HG02973 (cell line): ENCODE measurements at regions not wholly inside any gene's neighbourhood (a gene's known extent, or its start where the extent isn't known, plus 50 kb on each side); places are given as distances from the start of the nearest gene placed in this dataset.
"Not testable (repeated sequence)": the region's sequence is repeated elsewhere in the genome, so short reads cannot be mapped to it uniquely, and the experiment has no call there.

Source experiments
- ATAC-seq: cut with Tn5 transposase; IDR thresholded peaks from one replicate; pipeline ENCODE4 v1.9.1; 2021; ENCODE audit warnings: moderate library complexity; ENCODE audit not compliant: unreplicated experiment

DNA sequence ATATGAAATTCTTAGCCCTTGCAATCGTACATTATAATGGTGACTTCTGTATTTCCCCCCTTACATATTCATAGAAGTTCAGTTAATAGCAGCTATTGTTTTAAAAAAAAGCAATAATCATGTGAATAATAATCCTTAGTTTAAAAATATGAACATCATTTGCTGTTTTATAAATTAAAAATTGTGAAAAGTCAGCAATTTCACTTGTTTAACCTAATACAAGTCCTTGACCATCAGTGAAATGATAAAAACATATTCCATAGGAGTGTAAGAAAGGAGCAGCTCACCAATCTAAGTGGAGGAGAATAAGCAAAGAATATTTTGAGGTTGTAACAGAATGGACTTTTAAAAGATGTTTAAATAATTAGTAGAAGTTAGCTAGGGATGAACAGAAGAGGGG lies 650.2 kb downstream of the SUCLG1 start:
- no peak for ATAC-seq

DNA sequence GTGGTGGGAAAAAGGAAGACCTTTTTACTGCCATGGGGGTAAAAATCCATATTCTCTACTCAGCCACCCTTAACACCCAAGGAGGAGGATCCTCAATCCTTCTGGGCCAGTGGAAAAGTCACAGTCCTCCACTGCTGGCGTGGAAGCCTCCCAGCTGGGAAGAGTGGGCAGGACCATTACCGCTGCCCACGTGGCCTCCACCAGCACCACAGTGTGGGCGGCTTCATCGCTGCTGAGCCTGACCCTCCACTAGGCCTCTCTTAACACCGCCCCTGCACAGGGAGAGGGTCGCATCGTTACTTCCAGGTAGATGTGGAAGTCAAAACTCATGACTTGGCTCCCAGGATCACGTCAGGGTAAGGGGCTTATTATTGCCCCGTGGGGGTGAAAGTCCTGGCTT lies 656.5 kb downstream of the SUCLG1 start:
- ATAC-seq: no peak

DNA sequence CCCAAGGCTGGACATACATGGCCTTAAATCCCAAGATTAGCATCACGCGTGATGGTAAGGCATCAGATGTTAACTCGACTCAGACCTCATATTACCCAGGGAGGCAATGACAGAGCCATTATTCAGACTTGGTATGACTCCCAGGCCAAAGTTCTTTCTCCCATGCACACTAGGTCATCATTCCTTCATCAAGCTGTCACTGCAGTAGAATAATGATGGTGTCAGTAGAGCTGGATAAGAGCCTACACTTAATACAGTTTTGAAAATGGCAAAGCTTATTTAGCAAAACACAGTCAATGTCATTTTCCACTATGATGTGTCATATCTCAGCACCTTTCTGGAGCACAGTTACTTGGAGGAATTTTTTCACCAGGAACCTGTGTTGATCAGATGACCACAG lies 663.3 kb downstream of the SUCLG1 start:
- ATAC-seq: no peak

DNA sequence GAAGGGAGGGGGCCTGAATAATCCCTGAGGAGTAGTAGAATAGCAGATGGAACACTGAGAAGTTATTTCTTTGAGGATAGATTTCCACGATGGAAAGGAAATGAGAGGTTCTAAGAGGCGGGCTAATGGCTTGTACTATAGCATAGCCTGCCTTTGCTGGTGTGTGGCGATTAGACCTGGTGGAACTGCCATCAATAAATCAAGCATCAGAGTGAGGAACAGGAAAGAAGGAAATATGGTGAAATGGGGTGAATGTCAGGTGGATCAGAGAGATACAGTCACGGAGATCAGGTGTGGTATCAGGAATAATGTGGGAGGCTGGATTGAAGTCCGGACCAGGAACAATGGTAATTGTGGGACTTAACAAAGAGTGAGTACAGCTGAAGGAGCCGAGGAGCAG lies 668.6 kb downstream of the SUCLG1 start:
- ATAC-seq: not testable (repeated sequence)

DNA sequence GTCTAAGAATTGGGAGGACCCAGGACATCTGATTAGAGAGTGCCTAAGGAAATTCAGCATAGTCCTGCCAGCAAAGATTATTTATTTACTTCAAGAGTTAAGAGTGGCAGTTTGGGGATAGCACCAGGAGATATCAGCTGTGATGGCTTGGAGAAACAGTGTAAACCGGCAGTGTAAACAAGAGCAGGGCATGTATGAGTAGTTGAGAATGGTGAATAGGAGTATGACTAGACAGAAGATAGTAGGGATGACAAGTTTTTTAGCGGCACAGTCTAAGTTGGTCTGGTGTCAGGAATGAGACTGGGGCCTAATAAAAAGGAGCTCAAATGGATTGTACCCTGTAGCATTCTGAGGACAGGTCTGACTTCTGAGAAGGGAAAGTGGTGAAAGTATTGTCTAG lies 669.4 kb downstream of the SUCLG1 start:
- not testable (repeated sequence) for ATAC-seq

DNA sequence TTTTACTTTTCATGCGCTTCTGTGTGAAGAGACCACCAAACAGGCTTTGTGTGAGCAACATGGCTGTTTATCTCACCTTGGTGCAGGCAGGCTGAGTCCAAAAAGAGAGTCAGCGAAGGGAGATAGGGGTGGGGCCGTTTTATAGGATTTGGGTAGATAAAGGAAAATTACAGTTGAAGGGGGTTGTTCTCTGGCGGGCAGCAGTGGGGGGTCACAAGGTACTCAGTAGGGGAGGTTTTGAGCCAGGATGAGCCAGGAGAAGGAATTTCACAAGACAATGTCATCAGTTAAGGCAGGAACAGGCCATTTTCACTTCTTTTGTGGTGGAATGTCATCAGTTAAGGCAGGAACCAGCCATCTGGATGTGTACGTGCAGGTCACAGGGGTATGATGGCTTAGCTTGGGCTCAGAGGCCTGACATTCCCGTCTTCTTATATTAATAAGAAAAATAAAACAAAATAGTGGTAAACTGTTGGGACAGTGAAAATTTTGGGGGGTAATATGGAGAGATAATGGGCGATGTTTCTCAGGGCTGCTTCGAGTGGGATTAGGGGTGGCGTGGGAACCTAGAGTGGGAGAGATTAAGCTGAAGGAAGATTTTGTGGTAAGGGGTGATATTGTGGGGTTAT lies 670.0 kb downstream of the SUCLG1 start:
- not testable (repeated sequence) for ATAC-seq

DNA sequence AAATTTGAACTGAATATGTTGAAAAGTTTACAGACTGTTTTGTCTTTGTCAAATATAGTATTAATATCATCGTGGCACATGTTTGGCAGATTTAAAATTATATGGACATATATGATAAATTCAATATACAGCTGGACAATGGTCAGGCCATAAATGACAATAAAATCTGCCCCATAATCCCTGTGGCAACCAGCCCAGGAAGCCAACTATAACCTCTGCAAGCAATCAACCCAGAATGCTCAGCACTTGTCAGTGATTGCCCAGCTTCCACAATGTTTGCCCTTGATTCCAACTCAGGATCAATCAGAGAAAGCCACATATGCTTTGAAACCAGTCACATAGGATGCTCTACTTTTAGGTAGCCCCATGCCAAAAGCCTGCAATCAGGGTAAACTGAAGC lies 671.9 kb downstream of the SUCLG1 start:
- no peak for ATAC-seq

DNA sequence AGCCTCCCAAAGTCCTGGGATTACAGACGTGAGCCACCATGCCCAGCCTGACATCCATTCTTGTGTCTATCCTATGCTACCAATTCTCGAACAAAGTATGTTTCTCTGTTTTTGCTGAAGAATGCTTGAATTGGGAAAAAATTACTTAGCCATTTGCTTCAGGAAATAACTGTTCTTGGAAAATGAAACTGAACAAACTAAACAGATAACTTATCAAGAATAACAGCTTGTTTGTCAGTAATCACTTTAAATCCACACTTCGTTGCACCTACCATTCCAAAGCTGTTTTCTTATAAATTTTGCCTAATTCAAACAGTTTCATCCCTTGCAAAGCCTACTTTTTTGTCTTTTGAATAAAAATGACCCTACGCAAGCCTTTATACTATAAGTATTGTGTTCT lies 672.9 kb downstream of the SUCLG1 start:
- ATAC-seq: no peak

DNA sequence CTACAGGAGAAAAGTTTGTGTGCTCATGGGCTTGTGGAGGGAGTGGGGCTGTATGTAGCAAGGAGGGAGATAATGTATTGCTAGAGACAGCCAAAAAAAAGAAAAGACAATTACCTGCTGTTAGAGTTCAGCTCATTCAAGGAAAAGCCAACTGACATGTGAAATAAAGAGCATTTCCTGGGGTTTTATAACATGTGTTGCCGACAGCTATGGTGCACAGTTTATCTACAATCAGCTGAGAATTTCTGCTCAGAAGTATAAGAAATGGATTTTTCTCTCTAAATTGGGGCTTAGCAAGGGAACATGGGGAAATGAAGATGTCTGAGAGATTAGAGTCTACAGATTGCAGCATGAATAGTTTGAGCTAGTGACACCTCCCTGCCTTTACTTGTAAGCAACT lies 674.1 kb downstream of the SUCLG1 start:
- ATAC-seq: no peak

DNA sequence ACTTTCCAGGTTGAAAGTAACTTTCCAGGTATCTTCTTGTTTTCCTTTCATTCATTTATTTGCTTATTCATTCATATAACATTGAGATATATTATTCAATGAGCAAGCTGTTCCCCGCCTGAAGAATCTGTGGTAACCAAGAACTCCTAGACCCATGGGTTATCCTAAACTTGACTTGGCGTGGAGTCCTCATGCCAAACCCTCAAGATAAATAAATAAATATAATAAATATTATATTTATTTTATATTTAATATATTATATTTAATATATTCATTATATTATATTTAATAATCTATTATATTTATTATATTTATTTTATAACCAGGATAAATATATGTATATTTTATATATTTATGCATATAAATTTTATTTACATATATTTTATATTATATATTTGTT lies 674.8 kb downstream of the SUCLG1 start:
- ATAC-seq: no peak

DNA sequence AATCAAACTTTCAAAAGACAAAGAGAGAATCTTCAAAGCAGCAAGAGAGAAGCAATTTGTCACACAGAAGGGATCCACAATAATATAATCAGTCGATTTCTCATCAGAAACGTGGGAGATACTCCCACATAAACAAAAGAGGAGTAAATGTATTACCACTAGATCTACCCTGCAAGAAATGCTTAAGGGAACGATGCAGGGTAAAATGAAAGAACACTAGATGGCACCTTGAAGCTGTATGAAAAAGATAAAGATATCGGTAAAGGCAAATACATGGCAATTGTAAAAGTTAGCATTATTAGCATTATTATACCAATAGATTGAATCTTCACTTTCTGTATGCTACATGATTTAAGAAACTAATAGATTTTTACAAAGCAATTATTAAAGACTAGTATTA lies 677.0 kb downstream of the SUCLG1 start:
- ATAC-seq: no peak

DNA sequence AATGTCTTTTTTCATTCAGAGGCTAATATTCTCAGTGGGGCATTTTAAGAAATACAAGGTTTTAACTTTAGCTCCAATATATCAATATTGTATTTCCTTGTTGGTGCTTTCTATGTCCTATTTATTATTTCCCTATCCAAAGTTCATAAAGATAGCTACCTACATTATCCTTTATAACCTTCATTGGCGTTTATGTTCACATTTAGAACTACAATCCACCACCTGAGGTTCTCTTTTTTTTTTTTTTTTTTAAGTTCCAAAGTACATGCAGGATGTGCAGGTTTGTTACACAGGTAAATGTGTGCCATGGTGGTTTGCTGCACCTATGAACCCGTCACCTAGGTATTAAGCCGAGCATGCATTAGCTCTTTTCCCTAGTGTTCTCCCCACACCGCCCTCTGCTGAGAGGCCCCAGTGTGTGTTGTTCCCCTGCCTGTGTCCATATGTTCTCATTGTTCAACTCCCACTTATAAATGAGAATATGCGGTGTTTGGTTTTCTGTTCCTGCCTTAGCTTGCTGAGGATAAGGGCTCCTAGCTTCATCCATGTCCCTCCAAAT lies 694.6 kb downstream of the SUCLG1 start:
- no peak for ATAC-seq

DNA sequence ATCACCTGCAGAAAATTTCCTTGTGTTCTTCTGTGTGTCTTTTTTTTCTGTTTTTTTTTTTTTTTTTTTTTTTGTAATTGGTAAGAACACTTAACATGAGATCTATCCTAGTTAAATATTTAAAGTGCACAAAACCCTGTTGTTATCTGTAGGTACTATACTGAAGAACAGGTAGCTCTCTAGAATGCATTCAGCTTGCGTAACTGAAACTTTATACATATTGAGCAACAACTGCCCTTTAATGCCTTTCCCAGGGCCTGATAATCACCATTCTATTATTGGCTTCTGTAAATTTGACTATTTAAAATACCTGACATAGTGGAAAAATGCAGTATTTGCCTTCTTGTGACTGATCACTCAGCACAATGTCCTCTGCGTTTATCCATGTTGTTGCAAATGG lies 701.8 kb downstream of the SUCLG1 start:
- ATAC-seq: no peak

DNA sequence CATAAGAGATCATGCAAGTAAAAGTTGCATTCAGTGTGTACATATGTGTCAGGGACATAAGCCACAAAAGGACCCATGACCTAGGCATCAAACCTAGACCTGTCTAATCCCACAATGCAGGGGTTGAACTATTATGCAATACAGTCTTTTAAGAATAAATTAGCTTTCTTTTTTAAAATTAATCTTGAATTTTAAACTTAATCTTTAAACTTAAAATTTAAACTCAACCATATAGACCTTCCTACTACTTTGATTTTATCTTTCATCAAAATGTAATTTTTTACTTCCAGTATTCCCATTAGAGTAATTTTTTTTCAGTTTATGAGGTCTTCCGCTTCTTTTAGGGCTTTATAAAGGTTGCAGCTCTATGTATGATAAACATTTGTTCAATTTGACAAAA lies 702.9 kb downstream of the SUCLG1 start:
- ATAC-seq: no peak

DNA sequence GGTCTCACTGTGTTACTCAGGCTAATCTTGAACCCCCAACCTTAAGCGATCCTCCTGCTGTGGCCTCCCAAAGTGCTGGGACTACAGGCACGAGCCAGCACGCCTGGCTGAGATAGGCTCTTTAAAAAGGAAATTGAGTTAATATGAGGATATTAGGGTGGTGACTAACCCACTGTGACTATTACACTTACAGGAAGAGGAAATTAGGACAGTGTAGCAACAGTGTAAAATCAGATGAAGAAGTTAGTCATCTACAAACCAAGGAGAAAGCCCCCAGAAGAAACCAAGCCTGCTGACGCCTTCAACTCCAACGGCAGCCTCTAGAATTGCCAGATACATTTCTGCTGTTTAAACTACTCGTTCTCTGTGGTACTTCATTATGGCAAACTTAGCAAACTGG lies 711.9 kb downstream of the SUCLG1 start:
- no peak for ATAC-seq

DNA sequence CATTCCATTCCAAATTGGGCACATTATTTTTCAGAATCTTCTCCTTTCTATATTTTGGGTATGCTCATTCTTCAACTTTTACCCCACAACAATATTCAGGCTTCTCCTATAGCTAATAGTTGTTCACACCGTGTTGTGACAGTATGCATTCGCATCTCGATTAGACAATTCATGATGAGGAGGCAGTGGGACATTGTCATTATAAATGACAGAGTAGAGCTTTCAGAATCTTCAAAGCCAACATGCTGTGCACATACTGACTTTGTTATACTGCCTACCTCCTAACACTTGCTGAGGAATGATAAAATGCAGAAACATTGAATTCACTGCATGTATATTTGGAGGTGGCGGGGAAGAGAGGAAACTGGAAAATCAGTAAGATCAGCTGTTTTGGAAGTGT lies 714.2 kb downstream of the SUCLG1 start:
- ATAC-seq: no peak

DNA sequence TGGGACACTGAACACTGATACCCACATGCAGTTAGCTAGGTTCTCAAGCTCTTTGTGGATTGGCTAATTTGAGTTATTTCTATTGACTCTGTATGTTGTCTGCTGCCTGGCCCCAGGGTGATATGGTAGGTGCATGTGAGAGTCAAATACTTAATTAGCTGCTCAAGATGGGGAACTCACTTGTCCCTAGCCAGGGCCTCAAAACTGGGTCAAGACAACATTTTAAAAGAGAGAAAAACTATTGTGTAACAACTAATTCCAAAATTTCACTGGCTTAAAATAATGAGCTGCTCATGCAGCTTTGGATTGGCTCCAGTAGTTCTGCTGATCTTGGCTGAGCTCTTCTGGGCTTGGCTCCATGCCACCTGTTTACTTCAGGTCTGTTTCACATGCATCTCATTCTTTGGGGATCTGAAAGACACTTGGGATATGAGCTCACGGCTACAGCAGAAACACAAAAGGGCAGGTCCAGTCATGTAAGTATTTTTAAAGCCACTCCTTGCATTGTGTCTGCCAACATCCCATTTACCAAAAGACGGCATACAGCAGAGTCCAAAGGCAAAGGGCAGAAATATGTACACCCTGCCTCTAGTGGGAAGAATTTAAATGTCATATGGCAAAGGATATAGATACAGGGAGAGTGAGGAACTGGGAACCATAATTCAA lies 716.8 kb downstream of the SUCLG1 start:
- ATAC-seq: no peak

DNA sequence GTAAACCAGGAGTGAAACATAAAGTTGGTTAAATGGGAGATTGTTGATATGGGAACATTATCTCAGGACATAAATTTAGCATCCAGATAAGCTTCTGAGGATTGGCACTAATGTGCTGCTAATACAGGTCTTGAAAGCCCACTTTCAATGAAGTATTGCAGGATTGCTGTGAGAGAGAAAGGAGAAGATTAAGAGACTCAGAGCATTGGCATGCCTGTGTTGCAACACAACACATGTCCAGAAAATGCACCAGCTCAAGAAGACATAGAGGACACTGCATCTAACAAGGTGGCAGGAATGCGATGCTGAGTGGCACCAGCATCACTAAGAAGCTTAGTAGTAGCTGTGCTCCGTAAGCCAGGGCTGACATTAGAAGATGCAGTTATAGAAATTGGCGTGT lies 728.9 kb downstream of the SUCLG1 start:
- ATAC-seq: no peak

DNA sequence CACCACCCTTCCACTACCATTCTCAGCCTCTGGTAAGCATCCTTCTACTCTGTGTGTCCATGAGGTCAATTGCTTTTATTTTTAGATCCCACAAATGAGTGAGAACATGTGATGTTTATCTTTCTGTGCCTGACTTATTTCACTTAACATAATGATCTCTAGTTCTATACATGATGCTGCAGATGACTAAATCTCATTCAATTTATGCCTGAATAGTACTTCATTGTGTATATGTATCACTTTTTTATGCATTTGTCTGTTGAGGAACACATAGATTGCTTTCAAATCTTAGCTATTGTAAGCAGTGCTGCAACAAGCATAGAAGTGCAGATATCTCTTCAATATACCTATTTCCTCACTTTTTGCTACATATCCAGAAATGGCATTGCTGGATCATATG lies 733.3 kb downstream of the SUCLG1 start:
- no peak for ATAC-seq

DNA sequence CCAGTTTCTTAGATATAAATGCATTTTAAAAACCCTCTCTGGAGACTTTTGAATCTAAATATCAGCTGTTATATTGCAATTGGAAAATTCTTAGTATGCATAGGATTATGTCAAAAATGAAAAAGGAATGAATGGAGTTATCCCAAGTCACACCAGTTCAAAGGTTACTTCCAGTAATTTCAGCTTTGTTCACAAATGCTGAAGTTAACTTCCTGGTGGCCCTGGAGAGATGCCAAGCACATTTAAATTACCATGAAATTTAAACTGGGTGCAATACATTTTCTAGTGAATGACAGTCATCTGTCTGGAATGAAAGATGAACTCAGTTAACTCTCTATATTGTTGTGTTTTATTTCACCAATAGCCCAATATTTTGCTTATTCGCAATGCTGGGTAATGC lies 753.9 kb downstream of the SUCLG1 start:
- no peak for ATAC-seq

DNA sequence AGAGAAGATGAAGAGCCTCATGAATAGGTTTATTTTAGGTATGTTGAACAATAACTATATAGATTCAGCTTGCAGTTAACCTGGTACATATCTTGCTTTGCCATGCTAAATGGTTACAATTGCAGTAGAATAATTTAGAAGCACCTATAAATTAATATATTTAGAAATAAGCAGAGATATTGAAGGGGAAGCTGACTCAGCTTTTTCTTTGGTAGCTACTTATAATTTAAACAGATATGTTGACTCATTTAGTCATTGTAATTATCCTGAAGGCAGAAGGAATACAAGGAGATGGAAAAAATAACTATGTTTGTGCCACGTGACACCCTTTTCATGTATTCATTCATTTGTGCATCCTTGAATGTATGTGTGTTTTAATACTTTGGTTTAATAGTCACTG lies 755.5 kb downstream of the SUCLG1 start:
- ATAC-seq: no peak

DNA sequence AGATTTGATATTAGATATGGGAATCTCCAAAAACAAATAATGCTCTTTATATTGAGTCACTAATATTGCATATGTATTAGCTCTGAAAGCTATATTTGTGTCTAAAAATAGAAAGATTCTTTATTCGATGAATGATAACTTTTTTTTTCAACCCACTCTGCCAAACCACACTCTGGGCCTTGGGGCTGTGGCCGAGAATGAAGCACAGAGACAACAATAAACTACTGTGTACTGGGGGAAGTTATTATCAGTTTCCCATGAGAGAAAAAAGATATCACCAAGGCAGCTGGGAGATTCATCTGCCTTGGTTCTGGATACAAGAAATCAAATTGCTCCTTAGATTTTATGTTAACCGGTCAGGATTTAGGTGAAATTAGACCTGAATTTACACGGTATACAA lies 762.2 kb downstream of the SUCLG1 start:
- ATAC-seq: no peak

DNA sequence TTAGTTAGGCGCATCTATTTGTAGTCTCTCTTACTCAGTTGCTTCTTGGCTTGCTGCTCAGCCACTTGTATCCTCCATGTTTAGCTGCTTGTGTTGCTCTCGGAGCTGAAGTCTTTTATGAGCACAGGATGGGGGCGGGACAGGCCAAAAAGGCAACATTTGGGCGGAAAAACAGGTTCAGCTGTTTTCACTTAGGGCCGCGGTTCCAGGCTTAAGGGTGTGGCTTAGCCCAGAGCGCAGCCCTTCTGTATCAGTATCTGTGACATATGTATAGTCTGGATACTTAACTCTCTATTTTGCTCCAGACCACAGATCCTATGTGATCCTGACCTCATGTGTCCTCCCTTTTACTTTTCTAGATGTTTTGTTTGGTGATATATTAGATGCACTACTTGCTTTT lies 763.5 kb downstream of the SUCLG1 start:
- ATAC-seq: no peak
